ENCODE measurements at regions not wholly inside any gene's neighbourhood (a gene's known extent, or its start where the extent isn't known, plus 50 kb on each side); places are given as distances from the start of the nearest gene placed in this dataset.
"Not testable (repeated sequence)": the region's sequence is repeated elsewhere in the genome, so short reads cannot be mapped to it uniquely, and the experiment has no call there.

DNA sequence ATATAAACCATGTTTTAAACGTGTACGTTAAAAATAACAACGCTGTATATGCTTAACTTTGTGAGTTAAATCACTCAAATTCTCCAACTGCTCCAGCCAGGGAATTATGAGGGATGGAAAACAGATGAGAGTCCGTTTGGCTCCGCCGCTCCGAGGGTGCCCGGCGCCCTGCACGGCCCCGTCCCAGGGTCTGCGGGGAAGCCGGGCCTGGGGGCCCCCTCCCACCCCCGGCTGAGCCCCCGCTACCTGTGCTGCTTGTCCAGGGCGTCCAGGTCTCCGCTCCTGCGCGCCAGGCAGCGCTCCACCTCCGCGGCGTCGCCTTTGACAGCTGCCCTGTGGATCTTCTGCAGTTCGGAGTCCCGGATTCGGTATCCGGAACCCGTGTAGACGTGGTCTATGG, 415.5 kb downstream of the FOXD4L4 start:
- not testable (repeated sequence) for DNase-seq (ENCODE audit: low read depth in 2 of 2)

DNA sequence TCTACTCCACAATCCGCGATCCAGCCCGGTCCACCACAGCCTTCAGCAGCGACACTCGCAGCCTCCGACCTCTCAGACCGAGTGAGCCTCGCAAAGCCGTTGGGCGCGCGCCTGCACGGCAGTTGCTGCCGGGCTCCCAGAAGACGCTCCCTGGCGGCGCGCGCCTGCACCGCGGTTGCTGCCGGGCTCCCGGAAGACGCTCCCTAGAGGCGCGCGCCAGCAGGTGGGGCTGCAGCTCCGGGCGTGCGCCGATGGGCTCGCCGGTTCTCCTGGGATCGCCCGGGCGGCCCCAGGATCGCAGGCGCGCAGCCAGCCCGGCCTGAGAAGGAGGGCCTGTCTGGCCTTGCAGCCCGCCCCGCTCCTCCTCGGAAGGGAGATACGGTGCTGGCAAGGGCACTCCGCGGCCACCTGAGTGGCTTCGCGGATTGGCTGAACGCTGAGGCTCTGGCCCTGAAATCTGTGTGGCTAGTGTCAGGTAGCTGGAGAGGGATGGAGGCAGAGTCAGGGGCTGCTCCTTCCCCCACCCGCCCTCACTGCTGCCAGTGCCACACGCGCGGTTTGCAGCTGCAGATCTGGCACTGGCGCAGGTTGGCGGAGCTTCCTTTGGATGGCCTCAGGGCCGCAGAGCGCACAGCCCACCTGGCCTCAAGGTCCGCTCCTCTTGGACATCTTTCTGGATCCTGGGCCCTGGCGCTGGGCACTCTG, 416.2 kb downstream of the FOXD4L4 start:
- DNase-seq (ENCODE audit: low read depth in 2 of 2): peak; percentile 33 to 34

DNA sequence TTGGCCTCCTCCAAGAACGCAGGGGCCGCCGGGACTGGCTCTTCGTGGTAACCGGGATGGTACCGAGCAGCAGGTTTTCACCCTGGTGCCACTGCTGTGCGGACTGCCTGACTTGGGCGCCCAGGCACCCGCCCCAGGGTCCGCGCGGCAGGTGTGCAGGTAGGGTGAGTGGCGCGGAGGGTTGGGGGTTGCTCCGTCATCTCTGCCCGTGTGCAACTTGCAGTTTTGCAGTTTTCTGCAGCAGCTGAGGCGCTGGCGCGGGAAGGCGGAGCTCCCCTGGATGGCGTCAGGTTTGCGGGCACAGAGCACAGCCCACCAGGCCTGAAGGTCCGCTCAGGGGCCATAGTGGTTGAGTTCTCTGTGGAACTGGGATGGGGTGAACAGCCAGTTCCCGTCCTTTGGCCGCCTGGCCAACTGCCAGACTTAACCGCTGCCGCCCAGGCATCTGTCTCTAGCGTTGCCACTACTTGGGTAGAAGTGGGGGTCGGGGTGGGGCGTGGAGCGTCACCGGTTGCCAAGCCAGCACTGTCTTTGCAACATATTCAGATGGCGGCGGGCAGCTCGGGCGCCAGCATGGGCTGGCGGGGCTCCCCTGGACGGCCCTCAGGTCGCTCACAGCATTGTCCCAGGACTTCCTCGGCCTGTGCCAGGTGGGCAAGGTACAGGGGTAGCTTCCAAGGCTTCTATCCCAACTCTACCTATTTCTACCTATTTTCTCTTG, 417.2 kb downstream of the FOXD4L4 start:
- DNase-seq (ENCODE audit: low read depth in 2 of 2): not testable (repeated sequence)

DNA sequence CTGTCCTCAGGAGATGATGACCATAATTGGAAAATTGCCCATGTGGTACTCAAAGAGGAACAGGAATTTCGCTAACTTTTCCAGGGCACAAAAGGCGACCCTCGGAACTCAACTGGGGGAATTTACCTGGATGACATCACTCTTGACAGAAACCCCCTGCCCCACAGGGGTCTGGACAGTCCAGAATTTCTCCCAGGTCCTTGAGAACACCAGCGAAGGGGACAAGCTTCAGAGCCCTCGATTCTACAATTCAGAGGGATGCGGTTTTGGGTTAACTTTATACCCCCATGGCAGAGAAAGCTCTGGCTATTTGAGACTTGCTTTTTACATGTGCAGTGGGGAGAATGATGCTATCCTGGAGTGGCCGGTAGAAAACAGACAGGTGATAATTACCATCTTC, 445.4 kb downstream of the FOXD4L4 start:
- not testable (repeated sequence) for DNase-seq (ENCODE audit: low read depth in 2 of 2)

DNA sequence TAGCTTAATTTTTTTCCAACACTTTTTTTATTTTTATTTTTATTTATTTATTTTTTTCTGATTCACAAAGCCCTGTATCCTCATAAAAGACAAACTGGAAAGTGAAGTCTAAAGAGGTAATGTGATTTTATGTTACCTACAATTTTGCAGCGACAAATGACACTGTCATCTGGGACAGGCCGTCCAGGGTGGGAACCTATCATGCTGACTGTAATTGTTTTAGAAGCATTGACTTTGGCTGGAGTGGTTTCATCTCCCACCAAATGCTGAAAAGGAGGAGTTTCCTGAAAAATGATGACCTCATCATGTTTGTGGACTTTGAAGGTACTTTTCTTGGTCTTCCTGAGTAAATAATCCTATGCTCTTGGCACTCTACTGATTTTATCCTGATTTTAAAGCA, 446.7 kb downstream of the FOXD4L4 start:
- DNase-seq (ENCODE audit: low read depth in 2 of 2): not testable (repeated sequence)

DNA sequence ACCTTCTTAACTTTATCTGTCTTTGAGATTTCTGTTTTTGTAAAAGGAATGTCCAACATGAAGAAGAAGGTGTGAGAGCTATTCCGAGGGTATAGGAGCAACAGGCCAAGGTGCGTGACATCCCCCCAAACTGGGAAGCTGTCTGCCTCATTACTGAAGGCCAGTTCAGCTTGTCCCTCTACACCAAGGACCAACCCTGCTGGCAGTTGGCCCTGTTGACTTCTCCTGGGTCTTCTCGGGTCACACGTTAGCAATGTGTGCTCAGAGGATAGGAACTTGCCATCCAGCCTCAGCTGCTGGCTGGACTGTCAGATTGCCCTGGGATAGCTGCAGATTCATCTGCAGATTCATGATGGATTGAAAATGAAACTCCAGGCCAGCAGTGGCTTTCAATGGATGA, 460.3 kb downstream of the FOXD4L4 start:
- not testable (repeated sequence) for DNase-seq (ENCODE audit: low read depth in 2 of 2)

DNA sequence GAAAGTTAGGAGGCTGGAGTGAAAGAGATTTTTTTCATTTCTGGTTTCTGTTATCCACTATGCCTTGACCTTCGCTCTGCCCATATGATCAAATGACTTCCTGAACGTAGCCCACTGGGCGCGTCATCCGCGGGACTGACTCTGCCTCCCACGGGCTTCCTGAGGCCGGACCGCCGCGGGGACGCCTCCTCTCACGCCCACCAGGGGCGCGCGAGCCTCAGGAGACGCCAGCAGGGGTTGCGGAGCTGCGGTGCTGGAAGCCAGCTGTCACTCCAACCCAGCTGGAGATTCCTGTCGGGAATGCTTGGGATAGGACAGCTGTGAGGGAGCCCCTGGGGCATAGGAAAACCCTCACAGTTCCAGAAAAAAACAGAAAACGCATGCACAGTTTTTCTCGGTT, 461.5 kb downstream of the FOXD4L4 start:
- DNase-seq (ENCODE audit: low read depth in 2 of 2): not testable (repeated sequence)

DNA sequence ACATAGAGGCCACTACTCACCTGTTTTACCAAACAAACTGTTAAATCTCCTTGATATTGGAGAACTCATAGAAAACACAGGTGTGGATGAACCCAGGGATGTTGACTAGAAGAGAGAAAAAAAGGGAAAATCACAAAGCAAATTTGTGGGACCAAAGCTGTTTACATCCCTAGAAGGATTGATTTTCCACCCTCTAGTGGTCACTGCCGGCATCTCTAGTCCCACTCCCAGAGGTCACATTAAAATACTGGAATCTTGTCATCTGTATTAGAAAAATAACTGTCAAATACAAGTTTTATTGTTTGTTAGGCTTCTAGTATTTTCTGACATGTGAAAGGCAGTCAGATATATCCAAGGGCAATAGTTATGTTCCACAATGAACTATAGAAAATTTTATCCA, 469.7 kb downstream of the FOXD4L4 start:
- not testable (repeated sequence) for DNase-seq (ENCODE audit: low read depth in 2 of 2)

DNA sequence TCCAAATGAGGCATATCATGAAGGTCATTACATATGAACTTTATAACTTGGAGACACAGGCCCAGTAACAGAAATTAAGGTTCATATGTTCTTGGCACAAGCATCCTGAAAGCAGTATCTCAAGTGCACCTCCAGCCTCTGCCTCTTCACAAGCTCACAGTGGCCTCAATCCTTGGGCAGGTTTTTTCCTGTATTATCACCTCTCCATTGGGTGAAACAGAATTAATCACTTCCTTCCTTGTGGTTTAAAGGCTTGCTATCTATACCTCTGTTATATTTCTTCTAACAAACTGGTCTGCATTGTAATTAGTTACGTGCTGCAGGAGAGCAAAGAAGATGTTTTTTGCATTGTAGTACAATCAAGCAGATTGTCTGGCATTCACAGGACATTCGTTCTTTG, 471.0 kb downstream of the FOXD4L4 start:
- DNase-seq (ENCODE audit: low read depth in 2 of 2): not testable (repeated sequence)

DNA sequence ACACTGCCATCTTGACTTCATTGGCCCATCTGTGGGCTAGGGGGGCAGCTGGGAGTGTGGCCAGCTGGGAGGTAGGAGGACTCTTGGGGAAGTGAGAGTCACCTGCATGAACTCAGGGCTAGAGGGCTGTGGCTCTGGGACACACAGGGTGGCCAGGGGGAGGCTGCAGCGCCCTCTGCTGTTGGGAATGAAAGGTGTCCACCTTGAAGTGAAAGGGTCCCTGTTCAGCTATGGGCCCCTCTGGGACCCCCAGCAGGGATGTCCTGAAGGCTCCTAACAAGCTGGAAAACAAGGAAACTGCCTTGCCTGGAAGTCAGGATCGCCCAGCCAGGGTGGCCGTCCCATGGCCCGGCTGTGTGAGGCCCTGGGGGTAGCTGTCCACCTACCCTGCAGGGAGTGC, 507.8 kb downstream of the FOXD4L4 start:
- peak in 1 of 2 donors; percentile 10 for DNase-seq (ENCODE audit: low read depth in 2 of 2)

DNA sequence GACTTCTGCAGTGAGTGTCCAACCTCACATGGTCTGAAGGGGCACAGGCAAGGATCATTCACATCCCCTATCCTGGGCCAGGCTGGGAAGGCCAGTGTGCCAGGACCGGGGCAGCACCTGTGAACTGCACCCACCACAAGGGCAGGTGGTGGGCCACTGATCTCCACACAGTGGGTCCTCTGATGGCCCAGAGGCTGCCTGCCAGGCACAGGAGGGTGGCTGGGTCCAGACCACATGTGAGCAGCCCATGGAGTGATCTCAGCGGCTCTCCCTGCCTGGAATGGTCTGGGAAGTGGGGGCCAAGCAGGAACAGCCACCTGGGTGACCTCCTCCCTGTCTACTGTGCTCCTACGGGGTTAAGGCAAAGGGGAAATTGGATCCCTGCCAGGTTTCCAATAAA, 508.5 kb downstream of the FOXD4L4 start:
- DNase-seq (ENCODE audit: low read depth in 2 of 2): not testable (repeated sequence)

DNA sequence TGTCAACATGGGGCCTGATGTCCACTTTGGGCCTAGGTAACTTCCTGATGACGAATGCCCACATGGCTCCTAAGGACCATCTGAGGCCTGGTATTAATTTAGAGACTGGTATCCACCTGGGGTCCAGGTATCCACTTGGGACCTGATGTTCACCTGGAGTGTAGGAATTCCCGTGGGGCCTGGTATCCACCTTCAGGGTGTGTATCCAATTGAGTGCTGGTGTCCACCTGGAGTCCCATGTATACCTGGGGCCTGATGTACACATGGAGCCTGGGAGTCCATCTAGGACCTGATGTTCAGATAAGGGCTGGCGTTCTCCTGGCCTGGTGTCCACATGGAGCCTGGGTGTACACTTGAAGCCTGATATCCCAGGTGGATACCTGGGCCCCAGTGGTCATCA, 520.6 kb downstream of the FOXD4L4 start:
- not testable (repeated sequence) for DNase-seq (ENCODE audit: low read depth in 2 of 2)

DNA sequence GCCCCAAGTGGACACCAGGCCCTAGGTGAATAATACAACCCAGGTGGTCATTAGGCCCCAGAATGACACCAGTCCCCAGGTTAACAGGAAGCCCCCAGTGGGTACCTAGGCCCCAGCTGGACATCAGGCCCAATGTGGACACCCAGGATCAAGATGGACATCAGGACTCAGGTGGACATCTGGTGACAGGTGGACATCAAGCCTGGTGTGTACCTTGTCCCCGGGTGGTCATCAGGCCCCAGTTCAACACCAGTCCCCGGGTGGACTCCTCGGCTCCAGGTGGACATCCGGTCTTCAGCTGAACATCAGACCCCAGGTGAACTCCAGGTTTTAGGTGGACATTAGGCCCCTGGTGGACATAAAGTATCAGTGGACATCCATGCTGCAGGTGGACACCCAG, 524.6 kb downstream of the FOXD4L4 start:
- DNase-seq (ENCODE audit: low read depth in 2 of 2): not testable (repeated sequence)

DNA sequence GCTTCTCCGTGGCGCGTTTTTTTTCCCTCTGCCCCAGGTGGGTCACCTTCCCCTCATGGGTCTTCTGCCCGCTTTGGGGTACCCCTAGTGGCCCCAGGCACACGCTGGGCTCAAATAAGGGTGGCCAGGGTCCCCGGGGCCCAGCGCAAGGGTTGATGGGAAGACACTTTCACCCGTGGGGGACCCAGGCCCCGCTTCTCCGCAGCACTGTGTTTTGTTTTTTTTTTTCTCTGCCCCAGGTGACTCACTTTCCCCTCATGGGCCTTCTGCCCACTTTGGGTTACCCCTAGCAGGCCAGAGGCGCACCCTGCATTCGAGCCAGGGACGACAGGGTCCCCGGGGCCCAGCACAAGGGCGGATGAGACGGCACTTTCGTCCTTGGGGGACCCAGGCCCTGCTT, 526.7 kb downstream of the FOXD4L4 start:
- not testable (repeated sequence) for DNase-seq (ENCODE audit: low read depth in 2 of 2)

DNA sequence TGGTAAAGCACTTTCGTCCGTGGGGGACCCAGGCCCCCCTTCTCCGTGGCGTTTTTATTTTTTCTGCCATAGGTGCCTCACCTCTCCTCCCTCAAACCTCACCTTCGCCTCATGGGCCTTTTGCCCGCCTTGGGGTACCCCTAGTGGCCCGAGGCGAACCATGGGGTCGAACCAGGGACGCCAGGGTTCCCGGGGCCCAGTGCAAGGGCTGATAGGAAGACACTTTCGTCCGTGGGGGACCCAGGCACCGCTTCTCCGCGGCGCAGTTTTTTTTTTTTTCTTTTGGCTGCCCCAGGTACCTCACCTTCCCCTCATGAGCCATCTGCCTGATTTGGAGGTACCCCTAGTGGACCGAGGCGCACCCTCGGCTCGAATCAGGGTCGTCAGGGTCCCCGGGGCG, 527.8 kb downstream of the FOXD4L4 start:
- not testable (repeated sequence) for DNase-seq (ENCODE audit: low read depth in 2 of 2)

DNA sequence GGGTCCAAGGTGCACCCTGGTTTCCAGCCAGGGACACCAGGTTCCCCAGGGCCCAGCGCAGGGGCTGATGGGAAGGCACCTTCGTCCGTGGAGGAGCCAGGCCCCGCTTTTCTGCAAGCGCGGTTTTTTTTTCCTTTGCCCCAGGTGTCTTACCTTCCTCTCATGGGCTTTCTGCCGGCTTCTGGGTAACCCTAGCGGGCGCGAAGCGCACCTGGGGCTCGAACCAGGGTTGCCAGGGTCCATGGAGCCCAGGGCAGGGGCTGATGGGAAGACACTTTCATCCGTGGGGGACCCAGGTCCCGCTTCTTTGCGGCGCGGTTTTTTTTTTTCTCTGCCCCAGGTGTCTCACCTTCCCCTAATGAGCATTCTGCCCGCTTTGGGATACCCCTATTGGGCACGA, 529.3 kb downstream of the FOXD4L4 start:
- DNase-seq (ENCODE audit: low read depth in 2 of 2): not testable (repeated sequence)

DNA sequence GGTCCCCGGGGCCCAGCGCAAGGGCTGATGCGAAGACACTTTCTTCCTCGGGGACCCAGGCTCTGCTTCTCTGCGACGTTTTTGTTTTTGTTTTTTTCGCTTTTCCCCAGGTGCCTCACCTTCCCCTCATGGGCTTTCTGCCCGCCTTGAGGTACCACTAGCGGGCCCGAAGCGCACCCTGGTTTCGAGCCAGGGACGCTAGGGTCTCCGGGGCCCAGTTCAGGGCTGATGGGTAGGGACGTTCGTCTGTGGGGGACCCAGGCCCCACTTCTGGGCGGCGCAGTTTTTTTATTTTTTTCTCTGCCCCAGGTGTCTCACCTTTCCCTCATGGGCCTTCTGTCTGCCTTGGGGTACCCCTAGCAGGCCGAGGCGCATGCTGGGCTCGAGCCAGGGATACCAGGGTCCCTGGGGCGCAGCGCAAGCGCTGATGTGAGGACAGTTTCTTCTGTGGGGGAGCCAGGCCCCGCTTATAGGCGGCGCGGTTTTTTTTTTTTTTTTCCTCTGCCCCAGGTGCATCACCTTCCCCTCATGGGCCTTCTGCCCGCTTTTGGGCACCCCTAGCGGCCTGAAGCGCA, 530.0 kb downstream of the FOXD4L4 start:
- not testable (repeated sequence) for DNase-seq (ENCODE audit: low read depth in 2 of 2)

DNA sequence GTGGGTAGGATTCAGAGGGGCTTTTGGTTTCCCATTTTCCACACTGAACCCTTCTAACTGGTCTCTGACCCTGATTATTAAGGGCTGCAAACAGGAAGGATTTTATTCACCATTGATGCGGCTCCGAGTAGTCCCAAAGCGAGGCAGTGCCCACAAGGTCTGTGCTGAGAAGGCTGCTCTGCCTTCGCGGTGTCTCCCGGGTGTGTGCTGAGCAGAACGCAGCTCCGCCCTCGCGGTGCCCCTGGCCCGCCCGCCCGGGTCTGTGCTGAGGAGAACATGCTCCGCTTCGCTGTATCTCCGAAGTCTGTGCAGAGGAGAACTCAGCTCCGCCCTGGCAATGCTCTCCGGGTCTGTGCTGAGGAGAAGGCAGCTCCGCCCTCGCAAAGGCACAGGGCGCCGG, 530.7 kb downstream of the FOXD4L4 start:
- peak in 1 of 2 donors; percentile 15 for DNase-seq (ENCODE audit: low read depth in 2 of 2)

DNA sequence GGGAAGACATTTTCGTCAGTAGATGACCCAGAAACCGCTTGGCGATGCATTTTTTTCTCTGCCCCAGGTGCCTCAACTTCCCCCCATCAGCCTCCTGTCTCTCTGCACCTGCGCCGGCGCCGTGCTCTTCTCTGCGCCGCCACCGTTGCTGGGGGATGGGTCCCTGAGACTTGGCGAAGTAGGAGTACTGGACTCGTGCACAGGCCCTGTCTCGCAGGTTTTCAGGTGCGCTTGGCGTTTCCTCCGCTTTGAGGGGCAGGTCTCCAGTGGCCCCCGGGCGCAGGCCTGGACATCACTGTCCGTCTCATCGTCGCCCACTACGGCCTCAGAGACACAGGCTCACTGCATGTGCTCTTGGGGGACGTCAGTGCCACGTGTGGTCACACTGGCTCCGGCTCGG, 532.1 kb downstream of the FOXD4L4 start:
- DNase-seq (ENCODE audit: low read depth in 2 of 2): not testable (repeated sequence)

DNA sequence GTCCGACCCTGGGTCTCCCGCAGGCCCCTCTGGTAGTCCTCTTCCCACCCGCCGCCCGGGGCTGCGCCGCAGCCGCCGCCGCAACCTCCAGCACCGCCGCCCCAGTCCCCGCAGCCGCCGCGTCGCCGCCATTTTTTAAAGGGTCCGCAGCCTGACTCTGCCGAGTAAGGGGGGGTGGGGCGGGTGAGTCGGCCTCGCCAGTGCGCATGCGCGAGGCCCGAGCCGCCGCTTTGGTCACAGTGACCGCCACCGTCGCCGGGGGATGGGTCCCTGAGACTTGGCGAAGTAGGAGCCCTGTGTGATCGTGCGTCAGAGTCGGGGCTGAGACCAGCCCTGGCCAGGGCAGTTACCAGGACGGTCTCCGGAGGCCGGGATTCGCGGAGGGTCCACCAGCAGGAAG, 532.8 kb downstream of the FOXD4L4 start:
- DNase-seq (ENCODE audit: low read depth in 2 of 2): peak; percentile 38 to 47

DNA sequence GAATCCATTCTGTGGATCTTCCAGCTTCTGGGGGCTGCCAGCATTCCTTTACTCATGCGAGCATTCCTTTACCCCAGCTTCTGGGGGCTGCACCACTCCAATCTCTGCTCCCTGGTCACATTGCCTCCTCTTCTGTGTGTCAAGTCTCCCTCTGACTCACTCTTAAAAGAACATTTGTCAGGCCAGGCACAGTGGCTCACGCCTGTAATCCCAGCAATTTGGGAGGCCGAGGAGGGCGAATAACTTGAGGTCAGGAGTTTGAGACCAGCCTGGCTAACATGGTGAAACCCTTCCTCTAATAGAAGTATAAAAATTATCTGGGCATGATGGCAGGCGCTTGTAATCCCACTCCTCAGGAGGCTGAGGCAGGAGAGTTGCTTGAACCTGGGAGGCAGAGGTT, 541.9 kb downstream of the FOXD4L4 start:
- not testable (repeated sequence) for DNase-seq (ENCODE audit: low read depth in 2 of 2)
